ENCODE measurements at regions not wholly inside any gene's neighbourhood (a gene's known extent, or its start where the extent isn't known, plus 50 kb on each side); places are given as distances from the start of the nearest gene placed in this dataset.
"Not testable (repeated sequence)": the region's sequence is repeated elsewhere in the genome, so short reads cannot be mapped to it uniquely, and the experiment has no call there.

GRCh38 chr4:8679032-8679431 is 86.5 kb downstream of the CPZ start:
- no peak for DNase-seq

- DNase-seq, result no peak
Measured at GRCh38 chr4:8676676-8677075, 84.1 kb downstream of the CPZ start.

DNA sequence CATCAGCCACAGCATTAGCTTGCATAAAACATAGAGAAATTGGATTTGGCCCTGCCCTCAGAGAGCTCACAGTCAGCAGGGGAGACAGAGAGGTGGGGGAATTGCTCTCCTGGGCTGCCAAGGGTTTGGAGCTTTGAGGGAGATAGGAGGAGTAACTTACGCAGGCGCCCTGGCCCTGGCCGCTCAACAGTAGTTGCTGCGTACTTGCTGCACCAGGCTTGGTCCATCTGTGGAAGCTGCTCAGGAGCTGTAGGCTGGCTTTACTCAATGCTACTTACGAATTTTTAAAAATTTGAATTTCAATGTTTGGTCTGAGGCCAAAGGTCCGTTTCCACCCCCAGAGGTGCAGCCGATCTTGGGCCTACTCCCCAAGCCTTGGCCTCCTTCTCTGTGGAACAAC is 83.3 kb downstream of the CPZ start:
- no peak for DNase-seq

DNA sequence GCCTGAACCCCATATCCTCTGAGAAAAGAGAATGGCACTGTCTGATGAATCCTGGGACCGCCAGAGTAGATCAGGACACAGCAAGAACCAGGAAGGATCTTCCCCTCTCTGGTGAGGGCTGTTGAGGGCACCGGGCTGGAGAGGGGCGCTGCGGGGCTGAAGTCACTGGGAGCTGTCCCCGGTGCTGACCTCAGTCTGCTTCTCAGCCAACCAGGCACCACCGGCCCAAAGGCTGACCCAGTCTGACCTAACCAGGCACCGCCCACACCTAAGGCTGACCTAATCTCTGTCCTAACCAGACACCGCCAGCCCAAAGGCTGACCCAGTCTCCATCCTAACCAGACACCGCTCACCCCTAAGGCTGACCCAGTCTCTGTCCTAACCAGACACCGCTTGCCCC is 82.8 kb downstream of the CPZ start:
- peak in 2 of 3 donors; percentile 24 to 50 for DNase-seq

DNA sequence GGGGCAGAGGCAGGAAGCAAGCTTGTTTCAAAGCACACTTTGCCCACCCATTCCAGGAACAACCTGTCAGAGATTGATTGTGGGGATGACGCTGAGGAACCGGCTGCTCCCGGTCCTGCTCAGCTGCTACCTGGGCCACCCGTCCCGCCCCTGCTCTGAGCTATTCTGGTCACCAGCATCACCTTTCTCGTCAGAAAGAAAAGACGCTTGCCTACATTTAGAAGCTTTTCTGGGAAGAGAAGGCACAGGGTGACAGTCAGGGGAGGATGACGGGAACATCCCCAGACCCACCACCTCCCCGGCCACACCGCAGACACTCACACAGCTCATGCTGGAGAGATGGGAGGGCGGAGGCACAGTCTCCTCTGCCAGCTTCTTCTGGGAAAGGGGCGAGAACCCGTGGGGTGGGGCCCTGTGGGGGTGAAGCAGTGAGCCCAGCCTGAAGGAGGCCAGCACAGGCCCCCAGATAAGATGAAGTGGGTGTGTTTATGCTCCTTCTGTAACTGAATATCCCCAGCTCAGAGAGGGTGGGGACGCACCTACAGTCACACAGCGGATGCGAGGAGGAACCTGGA is 81.8 kb downstream of the CPZ start:
- no peak for DNase-seq

DNA sequence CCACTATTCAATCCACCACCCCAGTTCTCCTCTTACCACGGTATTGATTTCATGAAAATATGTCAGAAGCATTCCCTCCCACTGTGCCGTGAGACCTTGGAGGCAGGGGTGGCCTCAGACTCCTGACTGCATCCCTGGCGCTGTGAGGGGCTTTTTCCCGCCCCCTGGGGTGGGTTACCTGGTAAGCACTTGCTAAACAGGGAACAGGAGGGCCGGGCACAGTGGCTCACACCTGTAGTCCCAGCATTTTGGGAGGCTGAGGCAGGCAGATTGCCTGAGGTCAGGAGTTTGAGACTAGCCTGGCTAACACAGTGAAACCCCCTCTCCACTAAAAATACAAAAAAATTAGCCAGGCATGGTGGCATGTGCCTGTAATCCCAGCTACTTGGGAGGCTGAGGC is 80.5 kb downstream of the CPZ start:
- DNase-seq, result not testable (repeated sequence)

DNA sequence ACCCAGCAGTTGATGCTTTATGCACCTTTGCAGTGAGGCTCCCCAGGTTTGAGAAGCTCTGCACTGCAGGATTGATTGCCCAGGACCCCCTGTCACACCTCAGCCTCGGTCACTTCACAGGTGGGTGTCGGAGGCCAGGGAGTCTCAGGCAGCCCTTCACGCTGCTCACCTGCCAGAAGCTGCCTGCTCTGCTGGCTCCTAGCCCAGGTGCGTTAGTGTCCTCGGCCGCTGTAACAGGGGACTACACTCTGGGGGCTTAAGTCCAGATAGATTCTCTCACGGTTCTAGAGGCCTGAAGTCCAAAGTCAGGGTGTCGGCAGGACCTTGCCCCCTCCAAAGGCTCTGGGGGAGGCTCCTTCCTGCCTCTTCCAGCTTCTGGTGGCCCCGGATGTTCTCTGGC is 79.9 kb downstream of the CPZ start:
- DNase-seq, result no peak

DNA sequence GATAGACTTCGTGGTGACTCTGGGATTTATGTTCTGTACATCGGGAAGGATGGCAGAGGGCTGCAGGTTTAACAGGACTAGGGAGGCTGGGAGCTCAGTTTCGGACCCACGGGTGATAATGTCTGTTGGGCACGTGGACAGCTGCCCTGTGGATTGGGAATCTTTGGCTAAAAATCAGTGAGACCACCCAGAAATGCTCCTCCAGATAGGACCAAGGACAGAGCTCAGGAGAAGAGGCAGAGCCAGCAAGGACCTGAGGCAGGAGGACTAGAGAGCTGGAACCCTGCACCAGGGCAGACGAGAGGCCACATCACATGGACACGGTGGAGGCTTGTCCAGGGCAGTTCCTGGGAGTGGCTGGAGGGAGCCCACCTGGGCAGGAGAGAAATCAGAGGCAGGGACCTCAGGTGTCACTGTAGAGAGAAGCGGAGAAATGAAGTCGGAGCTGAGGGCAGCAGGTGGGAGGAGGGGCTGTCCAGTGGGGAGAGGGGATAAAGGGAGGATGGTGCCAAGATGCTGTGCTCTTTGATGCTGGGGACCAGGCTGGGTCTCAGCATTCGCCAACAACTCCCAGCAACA is 79.2 kb downstream of the CPZ start:
- DNase-seq, result no peak

All from muscle of back (tissue), 3 donors.